IMR-90 (cell line): ENCODE measurements at regions not wholly inside any gene's neighbourhood (a gene's known extent, or its start where the extent isn't known, plus 50 kb on each side); places are given as distances from the start of the nearest gene placed in this dataset.

ENCODE experiments used
- ATAC-seq: fragments of 200-7000 bp; cut with Tn5 transposase; 2 replicates; pipeline ENCODE4 v1.9.1; 2020; ENCODE audit warnings: low read depth, mild to moderate bottlenecking, moderate library complexity
- BruUV-seq: library from RNA; stranded (reverse); fragments of 400-500 nt; replicated peaks from 2 replicates; lab custom pipeline; 2021; lab: Mats Ljungman, UMichigan
- CTCF ChIA-PET: fragments of 300-600 bp; formaldehyde crosslinking; extraction: SDS; loops from one replicate; lab custom pipeline; 2021; ENCODE audit warnings: antibody characterized with exemption; lab: Yijun Ruan, JAX
- POLR2A ChIA-PET: fragments of 300-600 bp; sonication (Branson Sonifier 250); formaldehyde crosslinking; loops from one replicate; lab custom pipeline; 2022; ENCODE audit warnings: antibody characterized with exemption; ENCODE audit not compliant: unreplicated experiment; lab: Charles Lee
- DNase-seq: peaks from one replicate; pipeline ENCODE4 v3.0.0; 2013
- H2AFZ ChIP-seq: replicated peaks from 2 replicates; pipeline ENCODE3; 2013; ENCODE audit warnings: low read length, mild to moderate bottlenecking; ENCODE audit not compliant: poor library complexity
- H2AK5ac ChIP-seq: 2 replicates; pipeline ENCODE4 v1.6.1; 2013; ENCODE audit warnings: low read depth, low read length, inconsistent platforms
- H2AK9ac ChIP-seq: replicated peaks from 2 replicates; pipeline ENCODE3; 2013; ENCODE audit warnings: mild to moderate bottlenecking, low read depth, low read length, moderate library complexity; ENCODE audit not compliant: poor library complexity
- H2BK120ac ChIP-seq: 2 replicates; pipeline ENCODE4 v1.6.1; 2013; ENCODE audit warnings: low read depth, low read length, inconsistent platforms
- H2BK15ac ChIP-seq: 3 replicates; pipeline ENCODE4 v1.6.1; 2013; ENCODE audit warnings: low read depth, low read length, inconsistent platforms
- H2BK20ac ChIP-seq: 2 replicates; pipeline ENCODE4 v1.6.1; 2013; ENCODE audit warnings: low read depth, mild to moderate bottlenecking, inconsistent platforms, low read length, moderate library complexity
- H2BK5ac ChIP-seq: 2 replicates; pipeline ENCODE4 v1.6.1; 2013; ENCODE audit warnings: mild to moderate bottlenecking, low read depth, low read length, inconsistent platforms; ENCODE audit not compliant: poor library complexity, severe bottlenecking
- H3K14ac ChIP-seq: replicated peaks from 2 replicates; pipeline ENCODE4 v1.6.1; 2013; ENCODE audit warnings: low read depth, low read length, inconsistent platforms
- H3K18ac ChIP-seq: 2 replicates; pipeline ENCODE4 v1.6.1; 2013; ENCODE audit warnings: low read depth, low read length, control low read depth
- H3K23ac ChIP-seq: 2 replicates; pipeline ENCODE4 v1.6.1; 2013; ENCODE audit warnings: low read depth, low read length, inconsistent platforms
- H3K27ac ChIP-seq: 2 replicates; pipeline ENCODE4 v1.5.1; 2013; ENCODE audit warnings: mild to moderate bottlenecking, control low read depth, low read length; ENCODE audit not compliant: insufficient read depth
- H3K27me3 ChIP-seq: 2 replicates; pipeline ENCODE4 v1.6.1; 2013; ENCODE audit warnings: low read length; ENCODE audit not compliant: control insufficient read depth, insufficient read depth
- H3K36me3 ChIP-seq: 2 replicates; pipeline ENCODE4 v1.6.1; 2013; ENCODE audit warnings: low read length, mixed read lengths; ENCODE audit not compliant: control insufficient read depth, insufficient read depth
- H3K4ac ChIP-seq: 2 replicates; pipeline ENCODE4 v1.6.1; 2013; ENCODE audit warnings: low read depth, low read length, inconsistent platforms
- H3K4me1 ChIP-seq: 2 replicates; pipeline ENCODE4 v1.6.1; 2013; ENCODE audit warnings: low read length, mixed read lengths; ENCODE audit not compliant: control insufficient read depth, insufficient read depth
- H3K4me2 ChIP-seq: 2 replicates; pipeline ENCODE4 v1.6.1; 2013; ENCODE audit warnings: low read depth, mild to moderate bottlenecking, control low read depth, low read length, moderate library complexity
- H3K4me3 ChIP-seq: 2 replicates; pipeline ENCODE4 v1.5.1; 2013; ENCODE audit warnings: low read depth, mild to moderate bottlenecking, control low read depth, low read length, moderate library complexity; ENCODE audit not compliant: insufficient read depth
- H3K56ac ChIP-seq: 2 replicates; pipeline ENCODE4 v1.6.1; 2013; ENCODE audit warnings: low read length, inconsistent platforms; ENCODE audit not compliant: insufficient read depth; ENCODE audit errors: extremely low read depth
- H3K79me1 ChIP-seq, 2 experiments: 2 replicates each; pipeline ENCODE4 v1.6.1; 2013; ENCODE audit warnings: low read length in 2 of 2, inconsistent platforms in 1 of 2, low read depth in 1 of 2
- H3K9ac ChIP-seq: 2 replicates; pipeline ENCODE4 v1.6.1; 2013; ENCODE audit warnings: low read depth, low read length, control low read depth
- H3K9me1 ChIP-seq: 2 replicates; pipeline ENCODE4 v1.6.1; 2013; ENCODE audit warnings: low read length, inconsistent platforms; ENCODE audit not compliant: insufficient read depth
- H3K9me3 ChIP-seq: 2 replicates; pipeline ENCODE4 v1.6.1; 2013; ENCODE audit warnings: low read length; ENCODE audit not compliant: control insufficient read depth, insufficient read depth
- H4K20me1 ChIP-seq: 2 replicates; pipeline ENCODE4 v1.6.1; 2013; ENCODE audit warnings: low read length, inconsistent platforms; ENCODE audit not compliant: insufficient read depth
- H4K5ac ChIP-seq: 2 replicates; pipeline ENCODE4 v1.6.1; 2013; ENCODE audit warnings: mild to moderate bottlenecking, low read depth, low read length, control low read depth
- H4K8ac ChIP-seq, 2 experiments: 2 replicates each; pipeline ENCODE4 v1.6.1; 2013; ENCODE audit warnings: low read depth in 2 of 2, low read length in 2 of 2, control low read depth in 1 of 2, inconsistent platforms in 1 of 2
- H4K91ac ChIP-seq: 2 replicates; pipeline ENCODE4 v1.6.1; 2013; ENCODE audit warnings: low read depth, low read length, inconsistent platforms; ENCODE audit not compliant: insufficient read depth
- FOS ChIP-seq: fragments of 150-350 bp; IDR thresholded peaks from 2 replicates; pipeline ENCODE4 v1.6.1; 2016; ENCODE audit warnings: low read depth, low read length
- MXI1 ChIP-seq: IDR thresholded peaks from 2 replicates; pipeline ENCODE4 v1.6.1; 2012; ENCODE audit warnings: low read depth, mild to moderate bottlenecking, low read length, moderate library complexity, borderline replicate concordance
- POLR2A ChIP-seq: IDR thresholded peaks from 2 replicates; pipeline ENCODE4 v1.6.1; 2012; ENCODE audit warnings: mild to moderate bottlenecking, low read depth, low read length
- WGBS, 2 experiments: methylation state at CpG; one replicate each; pipeline versions ENCODE4 v1.1.5 to v1.1.7; 2013; ENCODE audit warnings: missing lambda C conversion rate in 2 of 2; ENCODE audit not compliant: insufficient read length in 1 of 2; ENCODE audit errors: extremely low coverage in 2 of 2; 5-methylcytosine and 5-hydroxymethylcytosine counted together
- dilution Hi-C: fragments of 300-500 bp; cut with HindIII; formaldehyde crosslinking; loops from one replicate; pipeline ENCODE4 v1.14.3; 2018; ENCODE audit warnings: low sequenced_read_pairs; ENCODE audit not compliant: unreplicated experiment
- in situ Hi-C: fragments of 300-500 bp; cut with MboI; formaldehyde crosslinking; loops from 3 replicates; pipeline ENCODE4 v1.14.3; 2019; ENCODE audit warnings: low sequenced_read_pairs, inconsistent platforms, mixed read lengths
- intact Hi-C: fragments of 100-400 bp; cut with micrococcal nuclease; formaldehyde crosslinking; loops from 2 replicates; pipeline ENCODE4 v1.10.0; 2022

GRCh38 chr5:5602554-5602953 lies 180.1 kb downstream of the ICE1 start:
- in situ Hi-C loops, result no loop called here
- DNase-seq, result no peak
- Histone ChIP-seq H3K4me3 (no peak overlapping the region), H3K18ac (no peak overlapping the region), H2BK120ac (no peak overlapping the region), H3K56ac (no peak overlapping the region), H4K8ac (no peak overlapping the region), H2AK9ac (no peak overlapping the region), H4K20me1 (no peaks in the 10 kb centered on the region), H3K23ac (no peak overlapping the region), H3K27ac (no peak overlapping the region), H3K27me3 (no peaks in the 10 kb centered on the region), H3K9ac (no peak overlapping the region), H2AFZ (no peak overlapping the region), H3K9me3 (peaks cover 19% of the 10 kb centered on the region), H3K9me1 (no peaks in the 10 kb centered on the region), H3K4me2 (no peak overlapping the region), H2BK15ac (no peak overlapping the region), H3K79me1 (no peaks in the 10 kb centered on the region), H2AK5ac (no peak overlapping the region), H4K91ac (no peak overlapping the region), H4K5ac (no peak overlapping the region), H3K36me3 (no peaks in the 10 kb centered on the region), H3K4ac (no peak overlapping the region), H3K14ac (no peak overlapping the region), H2BK5ac (no peak overlapping the region), H3K4me1 (no peaks in the 10 kb centered on the region), H2BK20ac (no peak overlapping the region)
- WGBS, 2 experiments, result no CpG with 5 or more reads among the region's 1 CpG
- intact Hi-C loops, result no loop called here
- ChIA-PET CTCF (no interaction called here), POLR2A (no interaction called here)
- TF ChIP-seq MXI1 (no peak), FOS (no peak), POLR2A (no peak)
- BruUV-seq, result no TSS peak
- no peak for ATAC-seq
- dilution Hi-C loops, result no loop called here
